ENCODE measurements at regions not wholly inside any gene's neighbourhood (a gene's known extent, or its start where the extent isn't known, plus 50 kb on each side); places are given as distances from the start of the nearest gene placed in this dataset.

- WGBS, 10 experiments = 0 to 100% (median 51%) methylated on average over 1 to 7 of the region's 7 CpGs; no CpG with 5 or more reads in 2 of the 10 experiments
- ATAC-seq (replicated peaks in 6 of 8) = no peak
- Histone ChIP-seq H3K4me1 (replicated peaks in 1 of 2) (no peaks in the 10 kb centered on the region), H3K4me3 (no peak overlapping the region), H3K27ac (no peak overlapping the region)
- in situ Hi-C loops (cut with MboI; ENCODE audit: low pct_unique_long_range_greater_than_20kb in 2 of 9, low sequenced_read_pairs in 9 of 9, unreplicated experiment in 9 of 9) = no loop called here
Observed at GRCh38 chr5:29949301-29949872, 1244.1 kb upstream of the CDH6 start.

DNA sequence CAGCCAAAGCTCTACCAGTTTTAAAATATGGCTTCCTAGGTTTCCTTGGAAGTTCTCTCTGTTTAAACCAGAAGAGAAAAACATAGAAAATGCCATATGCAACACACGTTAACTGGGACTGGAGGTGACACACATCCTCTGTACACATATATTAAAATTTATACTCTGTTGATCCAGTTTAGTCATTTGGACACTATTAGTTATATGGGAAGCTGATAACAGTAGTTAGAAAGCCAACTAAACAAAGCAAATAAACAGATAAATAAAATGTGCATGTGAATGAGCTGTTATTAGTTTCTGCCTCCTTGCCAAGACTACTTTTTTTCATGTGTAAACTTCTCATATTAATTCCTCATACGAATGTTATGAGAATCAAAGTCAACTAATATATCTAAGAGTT, 1249.2 kb upstream of the CDH6 start:
- no peak overlapping the region for H3K27ac ChIP-seq
- ATAC-seq (replicated peaks in 6 of 8) = no peak
- WGBS, 10 experiments = 0 to 97% (median 58%) methylated on average over 1 to 2 of the region's 2 CpGs; no CpG with 5 or more reads in 1 of the 10 experiments
- H3K4me3 ChIP-seq = no peak overlapping the region
- H3K4me1 ChIP-seq (replicated peaks in 1 of 2) = no peaks in the 10 kb centered on the region
- in situ Hi-C loops (cut with MboI; ENCODE audit: low pct_unique_long_range_greater_than_20kb in 2 of 9, low sequenced_read_pairs in 9 of 9, unreplicated experiment in 9 of 9) = no loop called here

DNA sequence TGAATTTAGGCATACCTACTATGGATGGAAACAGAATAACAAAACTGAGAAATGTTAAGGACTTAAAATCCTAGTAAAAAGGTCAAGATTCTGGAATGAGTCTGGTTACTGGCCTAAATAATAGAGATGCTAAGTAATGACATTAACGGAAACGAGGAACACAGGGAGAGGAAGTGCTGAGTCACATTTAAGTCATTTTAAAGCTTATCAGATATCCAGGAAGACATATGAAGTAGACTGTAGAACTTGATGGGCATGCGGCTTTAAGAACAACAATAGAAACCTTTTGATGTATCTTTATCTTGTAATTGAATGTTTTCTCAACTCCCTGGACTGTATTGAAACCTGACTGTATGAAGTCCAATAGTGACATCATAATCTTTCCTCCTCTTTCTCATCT, 1251.4 kb upstream of the CDH6 start:
- Histone ChIP-seq H3K4me3 (no peak overlapping the region), H3K4me1 (replicated peaks in 1 of 2) (no peaks in the 10 kb centered on the region), H3K27ac (no peak overlapping the region)
- no peak for ATAC-seq (replicated peaks in 6 of 8)
- WGBS, 10 experiments = 11 to 100% (median 78%) methylated on average over 1 to 3 of the region's 3 CpGs; no CpG with 5 or more reads in 1 of the 10 experiments
- in situ Hi-C loops (cut with MboI; ENCODE audit: low pct_unique_long_range_greater_than_20kb in 2 of 9, low sequenced_read_pairs in 9 of 9, unreplicated experiment in 9 of 9) = no loop called here

DNA sequence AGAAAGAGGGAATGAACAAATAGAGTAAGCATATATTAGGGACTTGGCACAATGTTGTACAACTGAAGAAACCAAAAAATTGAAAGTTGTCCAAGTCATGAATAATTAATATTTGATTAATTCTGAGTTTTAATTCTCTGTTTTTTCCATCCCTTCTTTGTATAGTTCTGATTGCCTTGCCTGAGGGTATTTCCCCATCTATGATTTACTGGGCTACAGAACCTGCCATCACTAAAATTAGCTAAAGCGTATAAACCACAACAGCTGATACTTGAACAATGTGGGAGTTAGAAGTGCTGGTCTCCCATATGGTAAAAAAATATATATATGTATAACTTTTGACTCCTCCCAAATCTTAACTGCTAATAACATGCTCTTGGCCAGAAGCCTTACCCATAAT, 1253.5 kb upstream of the CDH6 start:
- Histone ChIP-seq H3K4me3 (no peak overlapping the region), H3K4me1 (replicated peaks in 1 of 2) (no peaks in the 10 kb centered on the region), H3K27ac (no peak overlapping the region)
- ATAC-seq (replicated peaks in 6 of 8) = no peak
- WGBS, 10 experiments = 0 to 100% (median 14%) methylated on average over 1 of the region's 1 CpG; no CpG with 5 or more reads in 3 of the 10 experiments
- in situ Hi-C loops (cut with MboI; ENCODE audit: low pct_unique_long_range_greater_than_20kb in 2 of 9, low sequenced_read_pairs in 9 of 9, unreplicated experiment in 9 of 9) = no loop called here

- in situ Hi-C loops (cut with MboI; ENCODE audit: low pct_unique_long_range_greater_than_20kb in 2 of 9, low sequenced_read_pairs in 9 of 9, unreplicated experiment in 9 of 9) = no loop called here
- no peaks in the 10 kb centered on the region for H3K4me1 ChIP-seq (replicated peaks in 1 of 2)
- 0 to 100% (median 78%) methylated on average over 1 of the region's 1 CpG; no CpG with 5 or more reads in 1 of the 10 experiments for WGBS, 10 experiments
- H3K27ac ChIP-seq = no peak overlapping the region
- ATAC-seq (replicated peaks in 6 of 8) = no peak
- H3K4me3 ChIP-seq = no peak overlapping the region
Observed at GRCh38 chr5:29935371-29935770, 1258.1 kb upstream of the CDH6 start.

- H3K4me1 ChIP-seq (replicated peaks in 1 of 2) = no peaks in the 10 kb centered on the region
- in situ Hi-C loops (cut with MboI; ENCODE audit: low pct_unique_long_range_greater_than_20kb in 2 of 9, low sequenced_read_pairs in 9 of 9, unreplicated experiment in 9 of 9) = no loop called here
- no peak overlapping the region for H3K27ac ChIP-seq
- 0 to 85% (median 44%) methylated on average over 1 to 3 of the region's 3 CpGs; no CpG with 5 or more reads in 2 of the 10 experiments for WGBS, 10 experiments
- no peak overlapping the region for H3K4me3 ChIP-seq
- no peak for ATAC-seq (replicated peaks in 6 of 8)
Observed at GRCh38 chr5:29930316-29930715, 1263.2 kb upstream of the CDH6 start.

- in situ Hi-C loops (cut with MboI; ENCODE audit: low pct_unique_long_range_greater_than_20kb in 2 of 9, low sequenced_read_pairs in 9 of 9, unreplicated experiment in 9 of 9) = no loop called here
Observed at GRCh38 chr5:29924107-29924506, 1269.4 kb upstream of the CDH6 start.

DNA sequence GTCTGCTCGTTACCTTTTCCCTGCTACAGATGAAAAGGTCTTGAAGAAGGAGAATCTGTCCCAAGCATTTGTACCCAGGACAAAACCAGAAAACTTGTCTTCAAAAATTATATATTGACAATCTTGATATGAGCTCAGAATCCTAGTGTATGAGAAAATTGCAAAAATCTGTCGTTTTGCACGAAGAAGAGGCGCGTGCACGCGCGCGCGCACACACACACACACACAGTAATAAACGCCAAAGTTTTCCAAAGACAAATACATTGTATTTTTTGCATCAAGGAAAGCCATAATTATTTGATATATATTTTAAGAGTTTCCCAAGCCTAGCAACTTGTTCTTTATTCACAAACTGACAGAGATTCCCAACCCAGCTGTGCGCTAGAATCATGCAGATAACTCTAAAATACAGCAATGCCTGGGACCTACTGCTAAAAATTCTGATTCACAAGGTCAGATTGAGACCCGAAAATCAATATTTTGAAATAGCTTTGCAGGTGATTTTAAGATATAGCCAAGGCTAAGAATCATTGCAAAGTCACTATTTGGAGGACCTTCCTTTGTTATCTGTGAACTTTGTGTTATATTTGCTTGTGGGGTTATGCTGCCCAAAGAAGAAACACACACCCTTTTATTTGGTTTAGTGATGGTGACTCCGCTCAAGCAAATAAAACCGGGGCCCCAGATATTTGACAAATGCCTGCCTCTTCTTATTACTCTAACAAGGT, 1287.7 kb upstream of the CDH6 start:
- ATAC-seq (replicated peaks in 6 of 8) = no peak
- Histone ChIP-seq H3K4me1 (replicated peaks in 1 of 2) (no peaks in the 10 kb centered on the region), H3K27ac (no peak overlapping the region), H3K4me3 (no peak overlapping the region)
- WGBS, 10 experiments = 29 to 98% (median 88%) methylated on average over 6 to 15 of the region's 15 CpGs
- in situ Hi-C loops (cut with MboI; ENCODE audit: low pct_unique_long_range_greater_than_20kb in 2 of 9, low sequenced_read_pairs in 9 of 9, unreplicated experiment in 9 of 9) = no loop called here

More at GRCh38 chr5:29924107-29924506, 1269.4 kb upstream of the CDH6 start:
- Histone ChIP-seq H3K4me3 (no peak overlapping the region), H3K4me1 (replicated peaks in 1 of 2) (no peaks in the 10 kb centered on the region), H3K27ac (no peak overlapping the region)
- WGBS, 10 experiments = 0 to 89% (median 58%) methylated on average over 1 to 2 of the region's 2 CpGs; no CpG with 5 or more reads in 1 of the 10 experiments
- ATAC-seq (replicated peaks in 6 of 8) = no peak

DNA sequence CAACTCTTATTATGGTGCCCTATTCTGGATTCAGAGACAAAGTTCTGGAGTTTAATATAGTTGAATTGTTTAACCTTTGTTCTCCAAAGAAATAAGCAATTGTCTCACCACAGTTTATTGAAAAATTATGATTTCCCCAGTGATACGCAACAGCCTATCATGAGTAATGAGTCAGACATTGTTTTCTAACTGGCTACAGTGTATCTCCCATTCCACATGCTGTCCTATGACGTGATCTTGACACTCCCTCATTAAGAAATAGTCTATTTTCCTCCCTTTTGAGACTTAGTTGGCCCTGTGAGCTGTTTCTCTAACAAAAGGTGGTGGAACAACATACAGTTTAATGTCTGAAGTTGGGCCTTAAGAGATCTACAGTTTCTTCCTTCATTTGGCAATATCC, 1290.6 kb upstream of the CDH6 start:
- 11 to 100% (median 50%) methylated on average over 1 to 2 of the region's 2 CpGs; no CpG with 5 or more reads in 1 of the 10 experiments for WGBS, 10 experiments
- ATAC-seq (replicated peaks in 6 of 8) = no peak
- in situ Hi-C loops (cut with MboI; ENCODE audit: low pct_unique_long_range_greater_than_20kb in 2 of 9, low sequenced_read_pairs in 9 of 9, unreplicated experiment in 9 of 9) = no loop called here
- no peak overlapping the region for H3K4me3 ChIP-seq
- peaks cover 0 to under 1% of the 10 kb centered on the region in 2 donors for H3K4me1 ChIP-seq (replicated peaks in 1 of 2)
- H3K27ac ChIP-seq = no peak overlapping the region

DNA sequence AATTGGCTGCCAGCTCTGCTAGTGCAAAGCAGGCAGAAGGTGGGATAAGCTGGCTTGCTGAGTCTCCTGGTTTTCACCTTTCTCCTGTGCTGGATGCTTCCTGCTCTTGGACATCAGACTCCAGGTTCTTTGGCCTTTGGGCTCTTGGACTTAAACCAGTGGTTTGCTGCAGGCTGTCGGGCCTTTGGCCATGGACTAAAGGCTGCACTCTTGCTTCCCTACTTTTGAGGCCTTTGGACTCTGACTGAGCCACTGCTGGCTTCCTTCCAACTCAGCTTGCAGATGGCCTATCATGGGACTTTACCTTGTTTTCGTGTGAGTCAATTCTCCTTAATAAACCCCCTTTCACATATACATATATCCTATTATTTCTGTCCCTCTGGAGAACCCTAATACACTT, 1293.9 kb upstream of the CDH6 start:
- Histone ChIP-seq H3K4me3 (no peak overlapping the region), H3K27ac (no peak overlapping the region), H3K4me1 (replicated peaks in 1 of 2) (peaks cover 0 to 3% of the 10 kb centered on the region in 2 donors)
- WGBS, 10 experiments = 0 to 100% (median 60%) methylated on average over 1 to 2 of the region's 2 CpGs; no CpG with 5 or more reads in 1 of the 10 experiments
- in situ Hi-C loops (cut with MboI; ENCODE audit: low pct_unique_long_range_greater_than_20kb in 2 of 9, low sequenced_read_pairs in 9 of 9, unreplicated experiment in 9 of 9) = no loop called here
- no peak for ATAC-seq (replicated peaks in 6 of 8)

GRCh38 chr5:29897916-29898315, 1295.6 kb upstream of the CDH6 start:
- in situ Hi-C loops (cut with MboI; ENCODE audit: low pct_unique_long_range_greater_than_20kb in 2 of 9, low sequenced_read_pairs in 9 of 9, unreplicated experiment in 9 of 9) = no loop called here
- peaks cover 0 to 3% of the 10 kb centered on the region in 2 donors for H3K4me1 ChIP-seq (replicated peaks in 1 of 2)
- no peak overlapping the region for H3K4me3 ChIP-seq
- H3K27ac ChIP-seq = no peak overlapping the region
- ATAC-seq (replicated peaks in 6 of 8) = peak in 5 of 8 experiments; percentile 43 to 80 (median 74)

- no peak for ATAC-seq (replicated peaks in 6 of 8)
- Histone ChIP-seq H3K4me1 (replicated peaks in 1 of 2) (peaks cover 0 to 3% of the 10 kb centered on the region in 2 donors), H3K4me3 (no peak overlapping the region), H3K27ac (no peak overlapping the region)
- in situ Hi-C loops (cut with MboI; ENCODE audit: low pct_unique_long_range_greater_than_20kb in 2 of 9, low sequenced_read_pairs in 9 of 9, unreplicated experiment in 9 of 9) = no loop called here
- WGBS, 10 experiments = 0 to 100% (median 76%) methylated on average over 1 of the region's 1 CpG
Observed at GRCh38 chr5:29896646-29897045, 1296.8 kb upstream of the CDH6 start.

DNA sequence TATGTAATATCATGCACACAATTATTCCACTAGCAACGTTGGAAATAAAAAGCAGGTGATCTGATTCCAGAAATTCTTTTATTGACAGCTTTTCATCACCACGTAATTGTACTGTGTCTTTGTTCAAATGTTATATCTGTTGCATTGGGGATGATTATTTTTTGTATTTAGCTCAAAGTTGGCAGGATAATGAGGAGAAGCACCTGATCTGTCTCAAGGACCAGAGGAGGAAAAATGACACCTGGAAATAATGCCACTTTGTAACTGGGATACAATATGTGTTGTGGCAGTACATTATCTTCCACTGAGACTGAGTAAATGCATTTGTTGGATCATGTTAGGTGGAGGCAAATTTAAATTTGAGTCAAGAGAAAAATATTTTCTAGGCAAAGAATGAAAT, 1298.8 kb upstream of the CDH6 start:
- WGBS, 10 experiments = 0 to 100% (median 64%) methylated on average over 1 to 2 of the region's 2 CpGs; no CpG with 5 or more reads in 1 of the 10 experiments
- in situ Hi-C loops (cut with MboI; ENCODE audit: low pct_unique_long_range_greater_than_20kb in 2 of 9, low sequenced_read_pairs in 9 of 9, unreplicated experiment in 9 of 9) = no loop called here
- no peak for ATAC-seq (replicated peaks in 6 of 8)
- Histone ChIP-seq H3K27ac (no peak overlapping the region), H3K4me1 (replicated peaks in 1 of 2) (peaks cover 0 to 3% of the 10 kb centered on the region in 2 donors), H3K4me3 (no peak overlapping the region)

DNA sequence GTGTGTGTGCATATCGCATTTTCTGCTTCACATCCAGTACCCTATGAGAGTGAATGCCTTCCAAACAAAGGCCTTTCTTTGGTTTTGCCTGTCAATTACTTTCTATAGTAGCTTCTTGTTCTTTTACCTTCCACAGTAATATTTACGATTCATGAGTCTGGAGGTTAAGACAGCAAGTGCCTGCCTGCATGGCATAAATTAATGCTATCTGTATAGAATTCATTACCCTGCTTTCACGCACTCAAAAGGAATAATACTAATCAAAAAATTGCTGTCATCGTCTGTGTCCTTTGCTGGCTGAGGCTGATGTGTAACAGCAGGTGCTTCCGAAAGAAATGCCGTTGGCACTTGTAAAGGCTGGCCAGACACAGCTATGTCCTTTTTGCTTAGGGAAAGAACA, 1304.4 kb upstream of the CDH6 start:
- ATAC-seq (replicated peaks in 6 of 8) = peak in 5 of 8 experiments; percentile 39 to 93 (median 79)
- peaks cover 6 to 7% of the 10 kb centered on the region in 2 donors for H3K4me1 ChIP-seq (replicated peaks in 1 of 2)
- WGBS, 10 experiments = 0 to 44% (median 32%) methylated on average over 3 to 6 of the region's 6 CpGs; no CpG with 5 or more reads in 1 of the 10 experiments
- in situ Hi-C loops (cut with MboI; ENCODE audit: low pct_unique_long_range_greater_than_20kb in 2 of 9, low sequenced_read_pairs in 9 of 9, unreplicated experiment in 9 of 9) = no loop called here
- no peak overlapping the region for H3K27ac ChIP-seq
- H3K4me3 ChIP-seq = no peak overlapping the region
